ENCODE measurements at regions not wholly inside any gene's neighbourhood (a gene's known extent, or its start where the extent isn't known, plus 50 kb on each side); places are given as distances from the start of the nearest gene placed in this dataset.
A peak's percentile ranks its signal among the peaks of the same experiment; 100 is the strongest.

- TF ChIP-seq CTCF (IDR thresholded peaks at IDR 0.05): peak; percentile 64
- Mint-ChIP-seq H3K4me1 (ENCODE audit: unreplicated experiment) (no peaks in the 10 kb centered on the region), H3K36me3 (ENCODE audit: unreplicated experiment) (no peaks in the 10 kb centered on the region), H3K27ac (ENCODE audit: unreplicated experiment) (no peak overlapping the region), H3K27me3 (ENCODE audit: unreplicated experiment) (no peaks in the 10 kb centered on the region), H3K9me3 (ENCODE audit: unreplicated experiment) (no peaks in the 10 kb centered on the region), H3K4me3 (ENCODE audit: unreplicated experiment) (no peak overlapping the region)
- DNase-seq (ENCODE audit: extremely low spot score, unreplicated experiment): no peak
Observed at GRCh38 chr2:6352906-6353515, 512.7 kb downstream of the CMPK2 start.

GRCh38 chr2:6353669-6354068, 512.0 kb downstream of the CMPK2 start:
- no peaks in the 10 kb centered on the region for H3K4me1 Mint-ChIP-seq (ENCODE audit: unreplicated experiment)
- no peak for TF ChIP-seq CTCF (IDR thresholded peaks at IDR 0.05)
- no peaks in the 10 kb centered on the region for H3K27me3 Mint-ChIP-seq (ENCODE audit: unreplicated experiment)
- no peak for DNase-seq (ENCODE audit: extremely low spot score, unreplicated experiment)
- H3K36me3 Mint-ChIP-seq (ENCODE audit: unreplicated experiment): no peaks in the 10 kb centered on the region
- no peaks in the 10 kb centered on the region for H3K9me3 Mint-ChIP-seq (ENCODE audit: unreplicated experiment)
- H3K27ac Mint-ChIP-seq (ENCODE audit: unreplicated experiment): no peak overlapping the region
- no peak overlapping the region for H3K4me3 Mint-ChIP-seq (ENCODE audit: unreplicated experiment)

- H3K9me3 Mint-ChIP-seq (ENCODE audit: unreplicated experiment): no peaks in the 10 kb centered on the region
- no peak overlapping the region for H3K4me3 Mint-ChIP-seq (ENCODE audit: unreplicated experiment)
- H3K27me3 Mint-ChIP-seq (ENCODE audit: unreplicated experiment): no peaks in the 10 kb centered on the region
- no peaks in the 10 kb centered on the region for H3K4me1 Mint-ChIP-seq (ENCODE audit: unreplicated experiment)
- no peak for TF ChIP-seq CTCF (IDR thresholded peaks at IDR 0.05)
- DNase-seq (ENCODE audit: extremely low spot score, unreplicated experiment): no peak
- H3K36me3 Mint-ChIP-seq (ENCODE audit: unreplicated experiment): no peaks in the 10 kb centered on the region
- no peak overlapping the region for H3K27ac Mint-ChIP-seq (ENCODE audit: unreplicated experiment)
Observed at GRCh38 chr2:6354546-6354945, 511.2 kb downstream of the CMPK2 start.

- H3K4me3 Mint-ChIP-seq (ENCODE audit: unreplicated experiment): no peak overlapping the region
- DNase-seq (ENCODE audit: extremely low spot score, unreplicated experiment): no peak
- H3K9me3 Mint-ChIP-seq (ENCODE audit: unreplicated experiment): no peaks in the 10 kb centered on the region
- no peaks in the 10 kb centered on the region for H3K36me3 Mint-ChIP-seq (ENCODE audit: unreplicated experiment)
- H3K27me3 Mint-ChIP-seq (ENCODE audit: unreplicated experiment): no peaks in the 10 kb centered on the region
- H3K27ac Mint-ChIP-seq (ENCODE audit: unreplicated experiment): no peak overlapping the region
- no peaks in the 10 kb centered on the region for H3K4me1 Mint-ChIP-seq (ENCODE audit: unreplicated experiment)
- no peak for TF ChIP-seq CTCF (IDR thresholded peaks at IDR 0.05)
Observed at GRCh38 chr2:6355886-6356761, 509.6 kb downstream of the CMPK2 start.

GRCh38 chr2:6358546-6358945, 507.2 kb downstream of the CMPK2 start:
- Mint-ChIP-seq H3K4me1 (ENCODE audit: unreplicated experiment) (no peaks in the 10 kb centered on the region), H3K4me3 (ENCODE audit: unreplicated experiment) (no peak overlapping the region), H3K9me3 (ENCODE audit: unreplicated experiment) (no peaks in the 10 kb centered on the region), H3K27ac (ENCODE audit: unreplicated experiment) (no peak overlapping the region), H3K36me3 (ENCODE audit: unreplicated experiment) (no peaks in the 10 kb centered on the region), H3K27me3 (ENCODE audit: unreplicated experiment) (no peaks in the 10 kb centered on the region)
- DNase-seq (ENCODE audit: extremely low spot score, unreplicated experiment): no peak
- TF ChIP-seq CTCF (IDR thresholded peaks at IDR 0.05): no peak

Measured in osteocyte (in vitro differentiated cells).